IMR-90 (cell line): ENCODE measurements at regions not wholly inside any gene's neighbourhood (a gene's known extent, or its start where the extent isn't known, plus 50 kb on each side); places are given as distances from the start of the nearest gene placed in this dataset.

ENCODE experiments used
- ATAC-seq: fragments of 200-7000 bp; cut with Tn5 transposase; 2 replicates; pipeline ENCODE4 v1.9.1; 2020; ENCODE audit warnings: low read depth, mild to moderate bottlenecking, moderate library complexity
- BruUV-seq: library from RNA; stranded (reverse); fragments of 400-500 nt; replicated peaks from 2 replicates; lab custom pipeline; 2021; lab: Mats Ljungman, UMichigan
- CTCF ChIA-PET: fragments of 300-600 bp; formaldehyde crosslinking; extraction: SDS; loops from one replicate; lab custom pipeline; 2021; ENCODE audit warnings: antibody characterized with exemption; lab: Yijun Ruan, JAX
- POLR2A ChIA-PET: fragments of 300-600 bp; sonication (Branson Sonifier 250); formaldehyde crosslinking; loops from one replicate; lab custom pipeline; 2022; ENCODE audit warnings: antibody characterized with exemption; ENCODE audit not compliant: unreplicated experiment; lab: Charles Lee
- DNase-seq: peaks from one replicate; pipeline ENCODE4 v3.0.0; 2013
- H2AFZ ChIP-seq: replicated peaks from 2 replicates; pipeline ENCODE3; 2013; ENCODE audit warnings: low read length, mild to moderate bottlenecking; ENCODE audit not compliant: poor library complexity
- H2AK5ac ChIP-seq: 2 replicates; pipeline ENCODE4 v1.6.1; 2013; ENCODE audit warnings: low read depth, low read length, inconsistent platforms
- H2AK9ac ChIP-seq: replicated peaks from 2 replicates; pipeline ENCODE3; 2013; ENCODE audit warnings: mild to moderate bottlenecking, low read depth, low read length, moderate library complexity; ENCODE audit not compliant: poor library complexity
- H2BK120ac ChIP-seq: 2 replicates; pipeline ENCODE4 v1.6.1; 2013; ENCODE audit warnings: low read depth, low read length, inconsistent platforms
- H2BK15ac ChIP-seq: 3 replicates; pipeline ENCODE4 v1.6.1; 2013; ENCODE audit warnings: low read depth, low read length, inconsistent platforms
- H2BK20ac ChIP-seq: 2 replicates; pipeline ENCODE4 v1.6.1; 2013; ENCODE audit warnings: low read depth, mild to moderate bottlenecking, inconsistent platforms, low read length, moderate library complexity
- H2BK5ac ChIP-seq: 2 replicates; pipeline ENCODE4 v1.6.1; 2013; ENCODE audit warnings: mild to moderate bottlenecking, low read depth, low read length, inconsistent platforms; ENCODE audit not compliant: poor library complexity, severe bottlenecking
- H3K14ac ChIP-seq: replicated peaks from 2 replicates; pipeline ENCODE4 v1.6.1; 2013; ENCODE audit warnings: low read depth, low read length, inconsistent platforms
- H3K18ac ChIP-seq: 2 replicates; pipeline ENCODE4 v1.6.1; 2013; ENCODE audit warnings: low read depth, low read length, control low read depth
- H3K23ac ChIP-seq: 2 replicates; pipeline ENCODE4 v1.6.1; 2013; ENCODE audit warnings: low read depth, low read length, inconsistent platforms
- H3K27ac ChIP-seq: 2 replicates; pipeline ENCODE4 v1.5.1; 2013; ENCODE audit warnings: mild to moderate bottlenecking, control low read depth, low read length; ENCODE audit not compliant: insufficient read depth
- H3K27me3 ChIP-seq: 2 replicates; pipeline ENCODE4 v1.6.1; 2013; ENCODE audit warnings: low read length; ENCODE audit not compliant: control insufficient read depth, insufficient read depth
- H3K36me3 ChIP-seq: 2 replicates; pipeline ENCODE4 v1.6.1; 2013; ENCODE audit warnings: low read length, mixed read lengths; ENCODE audit not compliant: control insufficient read depth, insufficient read depth
- H3K4ac ChIP-seq: 2 replicates; pipeline ENCODE4 v1.6.1; 2013; ENCODE audit warnings: low read depth, low read length, inconsistent platforms
- H3K4me1 ChIP-seq: 2 replicates; pipeline ENCODE4 v1.6.1; 2013; ENCODE audit warnings: low read length, mixed read lengths; ENCODE audit not compliant: control insufficient read depth, insufficient read depth
- H3K4me2 ChIP-seq: 2 replicates; pipeline ENCODE4 v1.6.1; 2013; ENCODE audit warnings: low read depth, mild to moderate bottlenecking, control low read depth, low read length, moderate library complexity
- H3K4me3 ChIP-seq: 2 replicates; pipeline ENCODE4 v1.5.1; 2013; ENCODE audit warnings: low read depth, mild to moderate bottlenecking, control low read depth, low read length, moderate library complexity; ENCODE audit not compliant: insufficient read depth
- H3K56ac ChIP-seq: 2 replicates; pipeline ENCODE4 v1.6.1; 2013; ENCODE audit warnings: low read length, inconsistent platforms; ENCODE audit not compliant: insufficient read depth; ENCODE audit errors: extremely low read depth
- H3K79me1 ChIP-seq, 2 experiments: 2 replicates each; pipeline ENCODE4 v1.6.1; 2013; ENCODE audit warnings: low read length in 2 of 2, inconsistent platforms in 1 of 2, low read depth in 1 of 2
- H3K9ac ChIP-seq: 2 replicates; pipeline ENCODE4 v1.6.1; 2013; ENCODE audit warnings: low read depth, low read length, control low read depth
- H3K9me1 ChIP-seq: 2 replicates; pipeline ENCODE4 v1.6.1; 2013; ENCODE audit warnings: low read length, inconsistent platforms; ENCODE audit not compliant: insufficient read depth
- H3K9me3 ChIP-seq: 2 replicates; pipeline ENCODE4 v1.6.1; 2013; ENCODE audit warnings: low read length; ENCODE audit not compliant: control insufficient read depth, insufficient read depth
- H4K20me1 ChIP-seq: 2 replicates; pipeline ENCODE4 v1.6.1; 2013; ENCODE audit warnings: low read length, inconsistent platforms; ENCODE audit not compliant: insufficient read depth
- H4K5ac ChIP-seq: 2 replicates; pipeline ENCODE4 v1.6.1; 2013; ENCODE audit warnings: mild to moderate bottlenecking, low read depth, low read length, control low read depth
- H4K8ac ChIP-seq, 2 experiments: 2 replicates each; pipeline ENCODE4 v1.6.1; 2013; ENCODE audit warnings: low read depth in 2 of 2, low read length in 2 of 2, control low read depth in 1 of 2, inconsistent platforms in 1 of 2
- H4K91ac ChIP-seq: 2 replicates; pipeline ENCODE4 v1.6.1; 2013; ENCODE audit warnings: low read depth, low read length, inconsistent platforms; ENCODE audit not compliant: insufficient read depth
- BHLHE40 ChIP-seq: fragments of 150-350 bp; IDR thresholded peaks from 2 replicates; pipeline ENCODE4 v1.6.1; 2016; ENCODE audit warnings: mild to moderate bottlenecking, low read depth, low read length
- CHD1 ChIP-seq: IDR thresholded peaks from 2 replicates; pipeline ENCODE4 v1.6.1; 2012; ENCODE audit warnings: low read depth, low read length, improper control_type of control experiment
- FOS ChIP-seq: fragments of 150-350 bp; IDR thresholded peaks from 2 replicates; pipeline ENCODE4 v1.6.1; 2016; ENCODE audit warnings: low read depth, low read length
- MXI1 ChIP-seq: IDR thresholded peaks from 2 replicates; pipeline ENCODE4 v1.6.1; 2012; ENCODE audit warnings: low read depth, mild to moderate bottlenecking, low read length, moderate library complexity, borderline replicate concordance
- NFE2L2 ChIP-seq: fragments of 150-350 bp; IDR thresholded peaks from 2 replicates; pipeline ENCODE4 v1.6.1; 2016; ENCODE audit warnings: low read depth, mild to moderate bottlenecking, low read length
- POLR2A ChIP-seq: IDR thresholded peaks from 2 replicates; pipeline ENCODE4 v1.6.1; 2012; ENCODE audit warnings: mild to moderate bottlenecking, low read depth, low read length
- SMC3 ChIP-seq: fragments of 150-350 bp; IDR thresholded peaks from 2 replicates; pipeline ENCODE4 v1.6.1; 2016; ENCODE audit warnings: low read depth, mild to moderate bottlenecking, antibody characterized with exemption, low read length, moderate library complexity
- WGBS, 2 experiments: methylation state at CpG; one replicate each; pipeline versions ENCODE4 v1.1.5 to v1.1.7; 2013; ENCODE audit warnings: missing lambda C conversion rate in 2 of 2; ENCODE audit not compliant: insufficient read length in 1 of 2; ENCODE audit errors: extremely low coverage in 2 of 2; 5-methylcytosine and 5-hydroxymethylcytosine counted together
- dilution Hi-C: fragments of 300-500 bp; cut with HindIII; formaldehyde crosslinking; loops from one replicate; pipeline ENCODE4 v1.14.3; 2018; ENCODE audit warnings: low sequenced_read_pairs; ENCODE audit not compliant: unreplicated experiment
- in situ Hi-C: fragments of 300-500 bp; cut with MboI; formaldehyde crosslinking; loops from 3 replicates; pipeline ENCODE4 v1.14.3; 2019; ENCODE audit warnings: low sequenced_read_pairs, inconsistent platforms, mixed read lengths
- intact Hi-C: fragments of 100-400 bp; cut with micrococcal nuclease; formaldehyde crosslinking; loops from 2 replicates; pipeline ENCODE4 v1.10.0; 2022
- TF ChIP-seq, protein P1 (sequence below): fragments of 150-350 bp; IDR thresholded peaks from 2 replicates; pipeline ENCODE4 v1.6.1; 2016; ENCODE audit warnings: low read depth, mild to moderate bottlenecking, low read length, moderate library complexity, borderline replicate concordance
- TF ChIP-seq, protein P2 (sequence below): conservative IDR thresholded peaks from 2 replicates; pipeline ENCODE4 v1.5.1; 2012; ENCODE audit warnings: mild to moderate bottlenecking, low read depth, low read length, improper control_type of control experiment

DNA sequence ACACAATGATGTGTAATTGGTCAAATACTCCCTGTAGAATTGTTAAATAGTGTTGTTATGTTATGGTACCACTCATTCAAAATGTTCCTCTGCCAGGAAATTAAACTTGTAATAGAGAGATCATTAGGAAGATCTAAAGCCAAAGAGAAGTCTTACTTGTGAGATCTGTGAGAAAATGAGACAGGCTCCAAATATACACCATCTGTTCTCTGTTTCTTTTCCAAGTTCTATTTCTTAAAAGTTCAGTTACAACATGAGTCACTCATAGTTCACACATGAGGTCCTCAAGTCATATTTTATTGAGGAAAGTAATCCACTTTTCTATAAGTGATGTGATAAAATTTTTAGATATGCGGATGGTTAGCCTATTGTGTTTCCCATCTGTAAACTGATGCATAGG lies 1038.1 kb upstream of the PRR20A start:
- ATAC-seq (no peak), DNase-seq (no peak)
- no peak overlapping the region for H2BK20ac ChIP-seq
- H2BK5ac ChIP-seq, result no peak overlapping the region
- H2AFZ ChIP-seq, result no peak overlapping the region
- no peaks in the 10 kb centered on the region for H4K20me1 ChIP-seq
- H3K79me1 ChIP-seq, result no peaks in the 10 kb centered on the region
- intact Hi-C loops (no loop called here), in situ Hi-C loops (no loop called here), dilution Hi-C loops (no loop called here)
- H3K4ac ChIP-seq, result no peak overlapping the region
- no peak overlapping the region for H4K5ac ChIP-seq
- H3K27me3 ChIP-seq, result no peaks in the 10 kb centered on the region
- no peaks in the 10 kb centered on the region for H3K4me1 ChIP-seq
- no peak overlapping the region for H3K14ac ChIP-seq
- no peak overlapping the region for H4K8ac ChIP-seq
- no peak overlapping the region for H2AK9ac ChIP-seq
- H3K9me3 ChIP-seq, result peaks cover 8% of the 10 kb centered on the region
- H3K18ac ChIP-seq, result no peak overlapping the region
- H2BK120ac ChIP-seq, result no peak overlapping the region
- WGBS, 2 experiments, result no CpG with 5 or more reads among the region's 1 CpG
- POLR2A ChIA-PET, result no interaction called here
- no peaks in the 10 kb centered on the region for H3K36me3 ChIP-seq
- H4K91ac ChIP-seq, result no peak overlapping the region
- CTCF ChIA-PET, result no interaction called here
- H3K4me3 ChIP-seq, result no peak overlapping the region
- TF ChIP-seq NFE2L2 (no peak), CHD1 (no peak), POLR2A (no peak), FOS (no peak), SMC3 (no peak), MXI1 (no peak), BHLHE40 (no peak)
- TF ChIP-seq, protein P1, sequence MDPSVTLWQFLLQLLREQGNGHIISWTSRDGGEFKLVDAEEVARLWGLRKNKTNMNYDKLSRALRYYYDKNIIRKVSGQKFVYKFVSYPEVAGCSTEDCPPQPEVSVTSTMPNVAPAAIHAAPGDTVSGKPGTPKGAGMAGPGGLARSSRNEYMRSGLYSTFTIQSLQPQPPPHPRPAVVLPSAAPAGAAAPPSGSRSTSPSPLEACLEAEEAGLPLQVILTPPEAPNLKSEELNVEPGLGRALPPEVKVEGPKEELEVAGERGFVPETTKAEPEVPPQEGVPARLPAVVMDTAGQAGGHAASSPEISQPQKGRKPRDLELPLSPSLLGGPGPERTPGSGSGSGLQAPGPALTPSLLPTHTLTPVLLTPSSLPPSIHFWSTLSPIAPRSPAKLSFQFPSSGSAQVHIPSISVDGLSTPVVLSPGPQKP, result no peak
- TF ChIP-seq, protein P2, sequence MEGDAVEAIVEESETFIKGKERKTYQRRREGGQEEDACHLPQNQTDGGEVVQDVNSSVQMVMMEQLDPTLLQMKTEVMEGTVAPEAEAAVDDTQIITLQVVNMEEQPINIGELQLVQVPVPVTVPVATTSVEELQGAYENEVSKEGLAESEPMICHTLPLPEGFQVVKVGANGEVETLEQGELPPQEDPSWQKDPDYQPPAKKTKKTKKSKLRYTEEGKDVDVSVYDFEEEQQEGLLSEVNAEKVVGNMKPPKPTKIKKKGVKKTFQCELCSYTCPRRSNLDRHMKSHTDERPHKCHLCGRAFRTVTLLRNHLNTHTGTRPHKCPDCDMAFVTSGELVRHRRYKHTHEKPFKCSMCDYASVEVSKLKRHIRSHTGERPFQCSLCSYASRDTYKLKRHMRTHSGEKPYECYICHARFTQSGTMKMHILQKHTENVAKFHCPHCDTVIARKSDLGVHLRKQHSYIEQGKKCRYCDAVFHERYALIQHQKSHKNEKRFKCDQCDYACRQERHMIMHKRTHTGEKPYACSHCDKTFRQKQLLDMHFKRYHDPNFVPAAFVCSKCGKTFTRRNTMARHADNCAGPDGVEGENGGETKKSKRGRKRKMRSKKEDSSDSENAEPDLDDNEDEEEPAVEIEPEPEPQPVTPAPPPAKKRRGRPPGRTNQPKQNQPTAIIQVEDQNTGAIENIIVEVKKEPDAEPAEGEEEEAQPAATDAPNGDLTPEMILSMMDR, result no peak
- H2BK15ac ChIP-seq, result no peak overlapping the region
- H3K27ac ChIP-seq, result no peak overlapping the region
- H3K56ac ChIP-seq, result no peak overlapping the region
- no TSS peak for BruUV-seq
- H3K23ac ChIP-seq, result no peak overlapping the region
- H3K9me1 ChIP-seq, result no peaks in the 10 kb centered on the region
- no peak overlapping the region for H3K9ac ChIP-seq
- H3K4me2 ChIP-seq, result no peak overlapping the region
- H2AK5ac ChIP-seq, result no peak overlapping the region
